Type B pancreatic cell (in vitro differentiated cells): ENCODE measurements at regions not wholly inside any gene's neighbourhood (a gene's known extent, or its start where the extent isn't known, plus 50 kb on each side); places are given as distances from the start of the nearest gene placed in this dataset.

Experiments
- DNase-seq: peaks from one replicate; pipeline ENCODE4 v3.0.0; 2021; ENCODE audit warnings: mixed read lengths; ENCODE audit not compliant: unreplicated experiment; ENCODE audit errors: extremely low spot score
- H3K27ac Mint-ChIP-seq: 2 replicates; pipeline ENCODE4 v1.8.0; 2021; ENCODE audit warnings: mild to moderate bottlenecking, mixed read lengths
- H3K27me3 Mint-ChIP-seq: 2 replicates; pipeline ENCODE4 v1.8.0; 2021; ENCODE audit warnings: mixed read lengths
- H3K36me3 Mint-ChIP-seq: 2 replicates; pipeline ENCODE4 v1.8.0; 2021; ENCODE audit warnings: mixed read lengths
- H3K4me1 Mint-ChIP-seq: one replicate; pipeline ENCODE4 v1.8.0; 2021; ENCODE audit warnings: mixed read lengths; ENCODE audit not compliant: unreplicated experiment
- H3K4me3 Mint-ChIP-seq: 2 replicates; pipeline ENCODE4 v1.8.0; 2021; ENCODE audit warnings: mild to moderate bottlenecking, mixed read lengths
- H3K9me3 Mint-ChIP-seq: 2 replicates; pipeline ENCODE4 v1.8.0; 2021; ENCODE audit warnings: mixed read lengths
- CTCF ChIP-seq: fragments of 200-600 bp; sonication (generic); conservative IDR thresholded peaks from 2 replicates; pipeline ENCODE4 v1.5.0; 2021; ENCODE audit warnings: antibody characterized with exemption, mild to moderate bottlenecking

GRCh38 chr20:60371384-60371783 lies 413.2 kb downstream of the CDH26 start:
- H3K27ac Mint-ChIP-seq = no peak overlapping the region
- no peak for DNase-seq
- peaks cover 4% of the 10 kb centered on the region for H3K27me3 Mint-ChIP-seq

GRCh38 chr20:60372275-60372674 lies 414.1 kb downstream of the CDH26 start:
- Mint-ChIP-seq H3K4me3 (no peak overlapping the region), H3K9me3 (peaks cover 6% of the 10 kb centered on the region), H3K27me3 (peaks cover 11% of the 10 kb centered on the region), H3K27ac (no peak overlapping the region), H3K4me1 (no peaks in the 10 kb centered on the region), H3K36me3 (no peaks in the 10 kb centered on the region)
- DNase-seq = no peak
- TF ChIP-seq CTCF = no peak

More at GRCh38 chr20:60371384-60371783, 413.2 kb downstream of the CDH26 start:
- peaks cover 6% of the 10 kb centered on the region for H3K9me3 Mint-ChIP-seq
- TF ChIP-seq CTCF = no peak
- no peaks in the 10 kb centered on the region for H3K36me3 Mint-ChIP-seq
- no peak overlapping the region for H3K4me3 Mint-ChIP-seq
- H3K4me1 Mint-ChIP-seq = peaks cover 2% of the 10 kb centered on the region

- H3K27me3 Mint-ChIP-seq = peaks cover 14% of the 10 kb centered on the region
- peaks cover 6% of the 10 kb centered on the region for H3K9me3 Mint-ChIP-seq
- DNase-seq = no peak
- no peak overlapping the region for H3K27ac Mint-ChIP-seq
- H3K36me3 Mint-ChIP-seq = no peaks in the 10 kb centered on the region
- TF ChIP-seq CTCF = no peak
- H3K4me3 Mint-ChIP-seq = no peak overlapping the region
- H3K4me1 Mint-ChIP-seq = no peaks in the 10 kb centered on the region
These were observed 414.6 kb downstream of the CDH26 start for GRCh38 chr20:60372822-60373221.

GRCh38 chr20:60378620-60379019 lies 420.4 kb downstream of the CDH26 start:
- H3K36me3 Mint-ChIP-seq = no peaks in the 10 kb centered on the region
- DNase-seq = no peak
- H3K9me3 Mint-ChIP-seq = no peaks in the 10 kb centered on the region
- no peak overlapping the region for H3K27ac Mint-ChIP-seq
- TF ChIP-seq CTCF = no peak
- H3K27me3 Mint-ChIP-seq = peaks cover 14% of the 10 kb centered on the region
- H3K4me1 Mint-ChIP-seq = no peaks in the 10 kb centered on the region
- H3K4me3 Mint-ChIP-seq = no peak overlapping the region

- H3K4me1 Mint-ChIP-seq = no peaks in the 10 kb centered on the region
- H3K27me3 Mint-ChIP-seq = peaks cover 15% of the 10 kb centered on the region
- no peaks in the 10 kb centered on the region for H3K9me3 Mint-ChIP-seq
- no peak overlapping the region for H3K27ac Mint-ChIP-seq
- no peaks in the 10 kb centered on the region for H3K36me3 Mint-ChIP-seq
- DNase-seq = no peak
- no peak overlapping the region for H3K4me3 Mint-ChIP-seq
- no peak for TF ChIP-seq CTCF
These were observed 423.6 kb downstream of the CDH26 start for GRCh38 chr20:60381643-60382400.
